ENCODE measurements at regions not wholly inside any gene's neighbourhood (a gene's known extent, or its start where the extent isn't known, plus 50 kb on each side); places are given as distances from the start of the nearest gene placed in this dataset.

- H2AFZ ChIP-seq, result no peak overlapping the region
- no peaks in the 10 kb centered on the region for H3K36me3 ChIP-seq (ENCODE audit: low read depth)
- no peak overlapping the region for H3K27ac ChIP-seq
- H3K4me1 ChIP-seq (replicated peaks; ENCODE audit: insufficient read depth), result no peaks in the 10 kb centered on the region
- TF ChIP-seq EZH2 (IDR thresholded peaks at IDR 0.05; ENCODE audit: low read depth), result no peak
- TF ChIP-seq CTCF (conservative IDR thresholded peaks at IDR 0.05), result no peak
- intact Hi-C loops (cut with micrococcal nuclease; ENCODE audit: unreplicated experiment), result no loop called here
- no peaks in the 10 kb centered on the region for H4K20me1 ChIP-seq (ENCODE audit: insufficient read depth)
- H3K4me2 ChIP-seq, result no peak overlapping the region
- H3K4me3 ChIP-seq, result no peak overlapping the region
- BruUV-seq (replicated peaks), result no TSS peak
- H3F3A ChIP-seq (ENCODE audit: insufficient read depth, low read depth), result no peaks in the 10 kb centered on the region
- no peaks in the 10 kb centered on the region for H3K27me3 ChIP-seq (ENCODE audit: insufficient read depth, low read depth)
- ChIA-PET POLR2A (ENCODE audit: unreplicated experiment) (no interaction called here), CTCF (no interaction called here)
- DNase-seq, result no peak
- H3K9me3 ChIP-seq (ENCODE audit: insufficient read depth, low read depth), result no peaks in the 10 kb centered on the region
- no peaks in the 10 kb centered on the region for H3K79me2 ChIP-seq (ENCODE audit: low read depth)
- no peaks in the 10 kb centered on the region for H3K9me2 ChIP-seq (ENCODE audit: insufficient read depth)
Measured at GRCh38 chr20:24892522-24892921, 56.5 kb upstream of the CST7 start.

GRCh38 chr20:24892931-24893330 lies 56.1 kb upstream of the CST7 start:
- CTCF ChIA-PET, result no interaction called here
- Histone ChIP-seq H3K36me3 (ENCODE audit: low read depth) (no peaks in the 10 kb centered on the region), H3K79me2 (ENCODE audit: low read depth) (no peaks in the 10 kb centered on the region)

GRCh38 chr20:24894488-24894887 lies 54.6 kb upstream of the CST7 start:
- Histone ChIP-seq H3K36me3 (ENCODE audit: low read depth) (no peaks in the 10 kb centered on the region), H3K4me3 (no peak overlapping the region), H3K4me1 (replicated peaks; ENCODE audit: insufficient read depth) (no peaks in the 10 kb centered on the region), H4K20me1 (ENCODE audit: insufficient read depth) (no peaks in the 10 kb centered on the region), H3K79me2 (ENCODE audit: low read depth) (no peaks in the 10 kb centered on the region), H3K9me2 (ENCODE audit: insufficient read depth) (no peaks in the 10 kb centered on the region), H3K27me3 (ENCODE audit: insufficient read depth, low read depth) (no peaks in the 10 kb centered on the region), H2AFZ (no peak overlapping the region), H3K9me3 (ENCODE audit: insufficient read depth, low read depth) (no peaks in the 10 kb centered on the region; the same call in 1 of the 2 replicates), H3F3A (ENCODE audit: insufficient read depth, low read depth) (no peaks in the 10 kb centered on the region), H3K27ac (no peak overlapping the region), H3K4me2 (no peak overlapping the region)
- ChIA-PET CTCF (no interaction called here), POLR2A (ENCODE audit: unreplicated experiment) (no interaction called here)
- BruUV-seq (replicated peaks), result no TSS peak
- TF ChIP-seq EZH2 (IDR thresholded peaks at IDR 0.05; ENCODE audit: low read depth), result no peak
- TF ChIP-seq CTCF (conservative IDR thresholded peaks at IDR 0.05), result no peak
- intact Hi-C loops (cut with micrococcal nuclease; ENCODE audit: unreplicated experiment), result no loop called here
- no peak for DNase-seq

More at GRCh38 chr20:24892931-24893330, 56.1 kb upstream of the CST7 start:
- H3K27ac ChIP-seq, result no peak overlapping the region
- H3K4me3 ChIP-seq, result no peak overlapping the region
- no peaks in the 10 kb centered on the region for H3F3A ChIP-seq (ENCODE audit: insufficient read depth, low read depth)
- TF ChIP-seq CTCF (conservative IDR thresholded peaks at IDR 0.05) (no peak), EZH2 (IDR thresholded peaks at IDR 0.05; ENCODE audit: low read depth) (no peak)
- DNase-seq, result no peak
- no TSS peak for BruUV-seq (replicated peaks)
- H3K4me2 ChIP-seq, result no peak overlapping the region
- POLR2A ChIA-PET (ENCODE audit: unreplicated experiment), result no interaction called here
- no peak overlapping the region for H2AFZ ChIP-seq
- no peaks in the 10 kb centered on the region for H4K20me1 ChIP-seq (ENCODE audit: insufficient read depth)
- H3K9me3 ChIP-seq (ENCODE audit: insufficient read depth, low read depth), result no peaks in the 10 kb centered on the region
- no peaks in the 10 kb centered on the region for H3K4me1 ChIP-seq (replicated peaks; ENCODE audit: insufficient read depth)
- intact Hi-C loops (cut with micrococcal nuclease; ENCODE audit: unreplicated experiment), result no loop called here
- no peaks in the 10 kb centered on the region for H3K27me3 ChIP-seq (ENCODE audit: insufficient read depth, low read depth)
- H3K9me2 ChIP-seq (ENCODE audit: insufficient read depth), result no peaks in the 10 kb centered on the region

Measured in PC-9 (cell line).